ENCODE measurements at regions not wholly inside any gene's neighbourhood (a gene's known extent, or its start where the extent isn't known, plus 50 kb on each side); places are given as distances from the start of the nearest gene placed in this dataset.

- intact Hi-C loops (cut with DNase I), result no loop called here
- no peaks in the 10 kb centered on the region for H3K4me1 ChIP-seq (replicated peaks)
Observed at GRCh38 chr9:120040896-120041295, 539.1 kb downstream of the CDK5RAP2 start.

DNA sequence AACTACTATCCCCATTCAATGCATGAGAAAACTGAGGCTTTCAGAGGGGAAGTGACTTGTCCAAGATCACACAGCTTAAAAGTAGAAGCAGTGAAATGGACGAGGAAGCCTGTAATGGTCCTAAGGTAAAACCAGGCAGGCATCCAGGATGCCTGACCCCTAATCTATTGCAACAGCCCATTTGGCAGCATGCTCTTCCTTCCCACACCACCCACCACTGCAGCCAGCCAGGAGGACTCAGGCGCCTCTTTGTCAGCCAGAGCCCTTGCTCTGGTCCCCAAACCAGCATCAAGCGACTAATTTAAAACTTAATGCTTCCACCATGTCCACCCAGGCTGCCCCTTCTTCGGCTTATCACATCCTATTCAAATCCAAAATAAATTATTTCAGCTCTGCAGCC lies 541.6 kb downstream of the CDK5RAP2 start:
- TF ChIP-seq POLR2AphosphoS5 (IDR thresholded peaks at IDR 0.05) (no peak), POLR2A (IDR thresholded peaks at IDR 0.05) (no peak)
- TF ChIP-seq, protein P1, sequence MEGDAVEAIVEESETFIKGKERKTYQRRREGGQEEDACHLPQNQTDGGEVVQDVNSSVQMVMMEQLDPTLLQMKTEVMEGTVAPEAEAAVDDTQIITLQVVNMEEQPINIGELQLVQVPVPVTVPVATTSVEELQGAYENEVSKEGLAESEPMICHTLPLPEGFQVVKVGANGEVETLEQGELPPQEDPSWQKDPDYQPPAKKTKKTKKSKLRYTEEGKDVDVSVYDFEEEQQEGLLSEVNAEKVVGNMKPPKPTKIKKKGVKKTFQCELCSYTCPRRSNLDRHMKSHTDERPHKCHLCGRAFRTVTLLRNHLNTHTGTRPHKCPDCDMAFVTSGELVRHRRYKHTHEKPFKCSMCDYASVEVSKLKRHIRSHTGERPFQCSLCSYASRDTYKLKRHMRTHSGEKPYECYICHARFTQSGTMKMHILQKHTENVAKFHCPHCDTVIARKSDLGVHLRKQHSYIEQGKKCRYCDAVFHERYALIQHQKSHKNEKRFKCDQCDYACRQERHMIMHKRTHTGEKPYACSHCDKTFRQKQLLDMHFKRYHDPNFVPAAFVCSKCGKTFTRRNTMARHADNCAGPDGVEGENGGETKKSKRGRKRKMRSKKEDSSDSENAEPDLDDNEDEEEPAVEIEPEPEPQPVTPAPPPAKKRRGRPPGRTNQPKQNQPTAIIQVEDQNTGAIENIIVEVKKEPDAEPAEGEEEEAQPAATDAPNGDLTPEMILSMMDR (IDR thresholded peaks at IDR 0.05), result no peak
- no peaks in the 10 kb centered on the region for H3K4me1 ChIP-seq (replicated peaks)
- no peak overlapping the region for H3K27ac ChIP-seq
- no peaks in the 10 kb centered on the region for H3K36me3 ChIP-seq
- intact Hi-C loops (cut with DNase I), result no loop called here
- no peaks in the 10 kb centered on the region for H3K9me3 ChIP-seq
- H3K4me3 ChIP-seq, result no peak overlapping the region
- DNase-seq (ENCODE audit: low spot score), result no peak
- H3K27me3 ChIP-seq (replicated peaks; ENCODE audit: insufficient read depth), result no peaks in the 10 kb centered on the region
- 80% methylated on average over 4 of the region's 4 CpGs for WGBS

More at GRCh38 chr9:120040896-120041295, 539.1 kb downstream of the CDK5RAP2 start:
- Histone ChIP-seq H3K4me3 (no peak overlapping the region), H3K27me3 (replicated peaks; ENCODE audit: insufficient read depth) (no peaks in the 10 kb centered on the region), H3K27ac (no peak overlapping the region), H3K9me3 (no peaks in the 10 kb centered on the region), H3K36me3 (no peaks in the 10 kb centered on the region)
- 77% methylated on average over 4 of the region's 4 CpGs for WGBS
- TF ChIP-seq, protein P1 (IDR thresholded peaks at IDR 0.05), result no peak
- no peak for TF ChIP-seq POLR2AphosphoS5 (IDR thresholded peaks at IDR 0.05)
- DNase-seq (ENCODE audit: low spot score), result no peak

DNA sequence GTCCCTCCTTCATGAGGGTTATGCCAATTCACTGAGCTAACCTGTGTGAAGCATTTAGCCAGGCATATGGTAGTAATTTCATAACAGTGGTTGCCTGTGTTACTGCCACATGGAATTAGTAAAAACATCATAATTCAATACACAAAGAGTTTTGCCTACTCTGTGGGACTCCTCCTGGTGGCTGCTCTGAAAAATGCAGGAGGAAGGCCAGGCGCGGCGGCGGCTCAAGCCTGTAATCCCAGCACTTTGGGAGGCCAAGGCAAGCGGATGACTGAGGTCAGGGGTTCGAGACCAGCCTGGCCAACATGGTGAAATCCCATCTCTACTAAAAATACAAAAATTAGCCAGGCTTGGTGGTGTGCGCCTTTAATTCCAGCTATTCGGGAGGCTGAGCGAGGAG lies 547.3 kb downstream of the CDK5RAP2 start:
- no peaks in the 10 kb centered on the region for H3K9me3 ChIP-seq
- intact Hi-C loops (cut with DNase I), result no loop called here
- no peak overlapping the region for H3K4me3 ChIP-seq
- no peaks in the 10 kb centered on the region for H3K4me1 ChIP-seq (replicated peaks)
- no peak overlapping the region for H3K27ac ChIP-seq
- no peaks in the 10 kb centered on the region for H3K27me3 ChIP-seq (replicated peaks; ENCODE audit: insufficient read depth)
- 97% methylated on average over 9 of the region's 9 CpGs for WGBS
- no peaks in the 10 kb centered on the region for H3K36me3 ChIP-seq
- TF ChIP-seq, protein P1 (IDR thresholded peaks at IDR 0.05), result no peak
- no peak for TF ChIP-seq POLR2AphosphoS5 (IDR thresholded peaks at IDR 0.05)
- TF ChIP-seq POLR2A (IDR thresholded peaks at IDR 0.05), result no peak
- no peak for DNase-seq (ENCODE audit: low spot score)

DNA sequence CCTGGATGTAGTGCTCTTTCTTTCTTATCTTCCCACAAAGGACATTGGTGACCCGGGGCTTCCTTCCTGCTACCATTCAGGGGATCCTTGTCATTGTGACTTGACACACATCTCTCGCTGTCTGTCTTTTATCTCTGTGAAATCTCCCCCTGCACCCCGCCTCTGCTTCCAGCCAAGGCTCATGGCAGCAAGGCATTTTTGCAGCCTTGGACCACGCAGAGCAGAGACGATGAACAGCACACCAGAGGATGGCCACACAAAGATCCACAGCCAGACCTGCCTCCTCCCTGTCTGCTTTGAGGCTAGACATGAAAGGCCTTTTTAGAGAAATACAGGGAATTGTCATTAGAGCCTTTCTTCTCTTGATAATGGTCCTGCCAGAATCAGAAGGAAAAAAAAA lies 549.1 kb downstream of the CDK5RAP2 start:
- TF ChIP-seq POLR2A (IDR thresholded peaks at IDR 0.05), result no peak
- TF ChIP-seq, protein P1 (IDR thresholded peaks at IDR 0.05), result no peak
- no peak for TF ChIP-seq POLR2AphosphoS5 (IDR thresholded peaks at IDR 0.05)
- Histone ChIP-seq H3K27ac (no peak overlapping the region), H3K4me3 (no peak overlapping the region), H3K36me3 (no peaks in the 10 kb centered on the region), H3K9me3 (no peaks in the 10 kb centered on the region), H3K4me1 (replicated peaks) (no peaks in the 10 kb centered on the region), H3K27me3 (replicated peaks; ENCODE audit: insufficient read depth) (no peaks in the 10 kb centered on the region)
- intact Hi-C loops (cut with DNase I), result no loop called here
- no peak for DNase-seq (ENCODE audit: low spot score)
- WGBS, result 44% methylated on average over 5 of the region's 5 CpGs

- Histone ChIP-seq H3K27ac (no peak overlapping the region), H3K27me3 (replicated peaks; ENCODE audit: insufficient read depth) (no peaks in the 10 kb centered on the region), H3K9me3 (no peaks in the 10 kb centered on the region), H3K4me3 (no peak overlapping the region), H3K4me1 (replicated peaks) (no peaks in the 10 kb centered on the region), H3K36me3 (no peaks in the 10 kb centered on the region)
- TF ChIP-seq POLR2A (IDR thresholded peaks at IDR 0.05) (no peak), POLR2AphosphoS5 (IDR thresholded peaks at IDR 0.05) (no peak)
- TF ChIP-seq, protein P1 (IDR thresholded peaks at IDR 0.05), result no peak
- no peak for DNase-seq (ENCODE audit: low spot score)
- intact Hi-C loops (cut with DNase I), result no loop called here
Observed at GRCh38 chr9:120018550-120018949, 561.4 kb downstream of the CDK5RAP2 start.
